H1 (cell line): ENCODE measurements at regions not wholly inside any gene's neighbourhood (a gene's known extent, or its start where the extent isn't known, plus 50 kb on each side); places are given as distances from the start of the nearest gene placed in this dataset.

Experiments used
- BACH1 ChIP-seq: IDR thresholded peaks from 2 replicates; pipeline ENCODE4 v1.6.1; 2012; ENCODE audit warnings: low read length, improper control_type of control experiment
- EP300 ChIP-seq, 2 experiments: IDR thresholded peaks; 1 replicate in 1 of 2; 2 replicates in 1 of 2; pipeline ENCODE4 v1.6.1; 2011 to 2012; ENCODE audit warnings: low read depth in 2 of 2, low read length in 2 of 2, mild to moderate bottlenecking in 2 of 2, borderline replicate concordance in 1 of 2, inconsistent platforms in 1 of 2, moderate library complexity in 1 of 2
- GABPA ChIP-seq: IDR thresholded peaks from 2 replicates; pipeline ENCODE4 v1.6.1; 2011; ENCODE audit warnings: mild to moderate bottlenecking, low read length, moderate library complexity, borderline replicate concordance; ENCODE audit not compliant: insufficient read depth
- KDM4A ChIP-seq: IDR thresholded peaks from one replicate; pipeline ENCODE4 v1.7.1; 2012; ENCODE audit warnings: low read depth, mild to moderate bottlenecking, moderate library complexity, low read length, inconsistent platforms; ENCODE audit not compliant: severe bottlenecking
- RNF2 ChIP-seq: fragments of 200-900, 300-1000 bp; sonication (generic); IDR thresholded peaks from 2 replicates; pipeline ENCODE4 v1.7.1; 2016; ENCODE audit warnings: borderline replicate concordance, low read depth, mild to moderate bottlenecking, antibody characterized with exemption, low read length; ENCODE audit not compliant: poor library complexity, severe bottlenecking; ENCODE audit errors: missing control alignments
- SIX5 ChIP-seq: IDR thresholded peaks from 2 replicates; pipeline ENCODE4 v1.6.1; 2011; ENCODE audit warnings: mild to moderate bottlenecking, low read depth, low read length

DNA sequence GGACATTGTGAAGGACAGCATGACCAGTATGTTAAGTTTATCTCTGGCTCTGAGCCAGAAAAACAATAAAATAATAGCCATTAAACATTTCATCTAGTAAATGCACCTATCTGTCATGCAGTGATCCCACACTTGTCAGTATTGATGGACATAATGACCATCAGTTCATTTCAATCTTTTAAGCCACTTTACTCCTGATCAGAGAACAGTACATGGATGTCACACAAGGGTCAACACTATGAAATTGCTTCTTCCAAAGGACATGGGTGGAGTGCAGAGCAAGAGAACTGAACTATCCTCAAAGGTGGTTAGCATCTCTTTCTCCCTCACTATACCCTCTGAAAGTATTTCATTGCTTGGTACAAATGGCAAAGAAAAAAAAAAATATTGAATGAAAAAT is 816.0 kb upstream of the GYPC start (continued):
- TF ChIP-seq GABPA = no peak
- no peak for TF ChIP-seq BACH1
- no peak for TF ChIP-seq EP300 (IDR thresholded peaks at IDR 0.05; ENCODE audit: borderline replicate concordance in 1 of 2, low read depth in 2 of 2, low read length in 2 of 2)
- no peak for TF ChIP-seq SIX5
- TF ChIP-seq RNF2 = no peak
- TF ChIP-seq KDM4A = no peak
- TF ChIP-seq, all 59 proteins: peak for 0
